GM21447 (cell line): ENCODE measurements at regions not wholly inside any gene's neighbourhood (a gene's known extent, or its start where the extent isn't known, plus 50 kb on each side); places are given as distances from the start of the nearest gene placed in this dataset.

Experiments used
- ATAC-seq: cut with Tn5 transposase; IDR thresholded peaks from one replicate; pipeline ENCODE4 v1.9.1; 2021; ENCODE audit not compliant: unreplicated experiment

GRCh38 chr21:24280596-24280995 lies 1326.7 kb downstream of the MRPL39 start:
- ATAC-seq, result no peak

- no peak for ATAC-seq
These were observed 1328.6 kb downstream of the MRPL39 start for GRCh38 chr21:24278711-24279110.

GRCh38 chr21:24276204-24276603 lies 1331.1 kb downstream of the MRPL39 start:
- ATAC-seq, result no peak

- ATAC-seq, result no peak
These were observed 1331.7 kb downstream of the MRPL39 start for GRCh38 chr21:24275616-24276015.

- ATAC-seq, result no peak
These were observed 1334.8 kb downstream of the MRPL39 start for GRCh38 chr21:24272521-24272938.

DNA sequence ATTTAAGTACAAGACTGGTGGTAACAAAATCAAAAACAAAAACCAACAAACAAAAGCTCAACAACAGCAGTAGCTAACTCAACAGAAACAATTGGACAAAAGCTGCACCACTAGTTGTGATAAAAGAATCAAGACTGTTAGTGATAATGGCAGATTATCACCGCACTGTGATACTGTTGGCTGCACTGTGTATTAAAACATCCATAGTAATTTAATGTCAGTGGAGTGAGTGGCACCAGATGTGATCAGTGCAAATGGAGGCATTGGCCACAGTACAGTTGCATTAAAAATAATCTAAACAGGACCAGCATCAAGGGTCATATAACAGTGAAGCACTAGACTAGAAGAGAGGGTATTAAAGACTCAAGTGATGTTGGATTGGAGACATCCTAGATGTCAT lies 1341.3 kb downstream of the MRPL39 start:
- no peak for ATAC-seq

DNA sequence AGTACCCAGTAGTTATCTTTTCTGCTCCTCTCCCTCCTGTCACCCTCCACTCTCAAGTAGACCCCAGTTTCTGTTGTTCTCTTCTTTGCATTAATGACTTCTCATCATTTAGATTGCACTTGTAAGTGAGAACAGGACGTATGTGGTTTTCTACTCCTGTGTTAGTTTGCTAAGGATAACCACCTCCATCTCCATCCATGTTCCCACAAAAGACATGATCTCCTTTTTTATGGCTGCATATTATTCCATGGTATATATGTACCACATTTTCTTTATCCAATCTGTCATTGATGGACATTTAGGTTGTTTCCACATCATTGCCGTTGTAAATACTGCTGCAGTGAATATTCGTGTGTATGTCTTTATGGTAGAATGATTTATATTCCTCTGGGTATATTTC lies 1346.5 kb downstream of the MRPL39 start:
- no peak for ATAC-seq

DNA sequence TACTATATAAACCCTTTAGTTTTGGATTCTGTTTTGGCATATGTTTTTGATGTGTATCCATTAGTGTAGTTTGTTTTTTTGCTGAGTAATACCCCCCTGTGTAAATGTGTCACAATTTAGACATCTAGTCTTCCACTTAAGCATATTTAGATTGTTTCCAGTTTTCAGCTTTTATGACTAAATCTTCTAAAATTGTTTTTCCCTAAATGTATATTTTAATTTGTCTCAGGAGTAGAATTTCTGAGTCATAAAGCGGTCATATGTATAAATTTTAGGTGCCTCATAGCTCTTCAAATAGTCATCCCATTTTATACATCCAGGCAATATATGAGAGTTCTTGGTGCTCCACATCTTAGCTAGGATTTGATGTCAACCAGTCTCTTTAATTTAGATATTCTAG lies 1348.0 kb downstream of the MRPL39 start:
- no peak for ATAC-seq

GRCh38 chr21:24255591-24255990 lies 1351.7 kb downstream of the MRPL39 start:
- ATAC-seq, result no peak

DNA sequence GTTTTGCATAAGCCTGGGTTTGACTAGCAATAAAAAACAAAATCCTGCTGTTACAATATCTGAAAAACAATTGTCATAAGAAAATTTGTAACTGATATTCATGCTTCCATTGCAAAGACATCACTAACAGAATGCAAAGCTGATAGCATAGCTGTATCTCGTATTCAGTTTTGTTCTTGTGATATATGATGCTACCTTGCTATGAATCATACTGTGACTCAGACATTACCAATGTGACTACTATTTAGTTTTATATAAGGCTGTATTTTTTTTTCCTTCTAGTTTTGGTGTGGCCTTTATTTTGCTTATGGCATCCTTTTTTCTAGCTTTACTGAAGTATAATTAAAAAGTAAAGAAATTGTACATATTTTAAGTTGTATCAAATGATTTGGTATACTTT lies 1381.8 kb downstream of the MRPL39 start:
- no peak for ATAC-seq

DNA sequence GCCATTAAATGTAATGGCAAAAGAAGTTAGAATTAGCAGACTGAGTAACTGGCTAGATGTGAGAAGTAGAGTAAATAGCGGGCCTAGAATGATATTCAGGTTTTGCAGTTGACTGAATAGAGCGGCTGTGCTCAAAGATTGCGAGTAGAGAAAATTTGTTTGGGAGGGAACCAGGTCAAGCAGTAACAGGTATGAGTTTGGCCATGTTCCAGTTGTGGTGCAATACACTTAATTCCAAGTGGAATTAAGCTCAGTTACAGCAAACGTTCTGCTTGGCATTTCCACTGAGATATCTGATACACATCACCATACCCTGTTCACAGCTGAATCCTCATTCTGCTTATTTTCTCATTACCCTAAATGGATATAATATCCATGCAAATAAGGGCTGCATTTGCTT lies 1382.9 kb downstream of the MRPL39 start:
- no peak for ATAC-seq

GRCh38 chr21:24223624-24224023 lies 1383.7 kb downstream of the MRPL39 start:
- ATAC-seq, result no peak

- no peak for ATAC-seq
These were observed 1384.6 kb downstream of the MRPL39 start for GRCh38 chr21:24222676-24223075.

GRCh38 chr21:24220446-24220845 lies 1386.8 kb downstream of the MRPL39 start:
- no peak for ATAC-seq

DNA sequence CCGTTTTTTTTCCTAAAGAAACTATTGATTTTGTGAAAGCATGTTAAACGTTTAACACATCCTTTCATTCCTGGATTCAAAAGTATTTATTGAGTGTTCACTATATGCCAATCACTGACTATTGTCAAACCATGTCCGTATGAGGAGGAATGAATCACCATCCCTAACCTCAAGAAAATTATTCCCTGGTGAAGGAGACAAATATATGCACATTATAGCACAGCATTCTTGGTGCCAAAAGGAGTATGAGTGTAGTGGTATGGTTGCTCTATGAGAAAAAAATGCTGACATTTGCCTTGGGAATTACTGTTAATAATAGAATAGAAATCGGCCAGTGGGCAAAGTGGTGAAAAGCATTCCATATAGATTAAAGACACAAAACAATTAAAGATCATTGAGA lies 1390.1 kb downstream of the MRPL39 start:
- no peak for ATAC-seq

DNA sequence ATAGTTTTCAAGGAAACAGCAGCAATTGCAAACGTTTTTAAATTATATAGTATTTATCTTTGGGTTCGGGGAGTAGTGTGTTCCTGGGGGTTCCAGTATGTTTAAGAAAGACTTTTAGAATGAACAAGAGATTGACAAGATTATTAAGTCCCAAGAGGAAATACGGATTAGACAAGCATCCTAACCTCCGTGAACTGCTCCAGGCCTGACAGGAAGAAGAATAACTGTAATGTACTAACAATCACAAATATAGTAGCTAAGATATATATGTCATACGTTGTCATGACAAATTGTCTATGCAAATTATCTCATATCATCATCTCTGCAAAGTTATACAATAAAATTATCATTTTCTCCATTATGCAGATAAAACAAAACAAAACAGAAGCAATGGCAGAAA lies 1397.2 kb downstream of the MRPL39 start:
- ATAC-seq, result no peak

DNA sequence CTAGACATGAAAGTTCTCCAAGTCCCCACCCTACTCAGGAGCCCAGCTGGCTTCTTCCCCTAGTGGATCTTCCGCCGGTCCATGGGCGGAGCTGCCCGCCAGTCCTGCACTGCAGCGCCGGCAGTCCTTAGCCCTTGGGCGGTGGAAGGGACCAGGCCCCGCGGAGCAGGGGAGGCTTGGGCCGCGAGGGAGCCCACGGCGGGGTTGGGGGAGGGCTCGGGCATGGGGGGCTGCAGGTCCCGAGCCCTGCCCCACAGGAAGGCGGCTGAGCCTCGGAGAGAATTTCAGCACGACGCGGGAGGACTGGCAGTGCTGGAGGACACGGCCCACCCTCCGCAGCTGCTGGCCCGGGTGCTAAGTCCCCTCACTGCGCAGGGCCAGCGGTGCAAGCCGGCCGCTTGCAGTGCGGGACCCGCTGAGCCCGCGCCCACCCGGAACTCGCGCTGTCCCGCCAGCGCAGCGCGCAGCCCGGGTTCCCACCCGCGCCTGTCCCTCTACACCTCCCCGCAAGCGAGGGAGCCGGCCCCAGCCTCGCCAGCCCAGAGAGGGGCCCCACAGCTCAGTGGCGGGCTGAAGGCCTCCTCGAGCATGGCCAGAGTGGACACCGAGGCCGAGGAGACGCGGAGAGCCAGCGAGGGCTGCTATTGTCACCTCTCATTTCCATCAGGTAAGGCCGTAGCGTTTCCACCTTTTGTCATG lies 1398.6 kb downstream of the MRPL39 start:
- ATAC-seq, result no peak

- no peak for ATAC-seq
These were observed 1402.0 kb downstream of the MRPL39 start for GRCh38 chr21:24205319-24205718.

DNA sequence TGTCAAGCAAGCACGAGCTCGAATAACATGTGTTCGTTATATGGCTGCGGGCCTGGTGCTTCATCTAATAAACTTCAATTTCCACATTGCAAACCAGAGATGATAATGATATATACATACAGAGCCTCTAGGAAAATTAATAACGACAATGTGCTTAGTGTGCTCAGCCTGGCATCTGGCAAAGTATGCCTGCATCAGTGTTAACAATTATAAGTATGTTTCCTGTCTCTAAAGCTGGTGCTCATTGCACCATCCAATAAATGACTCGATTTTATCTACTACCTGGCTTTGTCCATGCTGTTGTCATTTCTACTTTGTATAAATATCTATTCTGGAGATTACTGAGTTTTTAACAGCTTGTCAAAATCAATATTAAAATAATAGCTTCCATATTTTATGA lies 1402.6 kb downstream of the MRPL39 start:
- no peak for ATAC-seq

DNA sequence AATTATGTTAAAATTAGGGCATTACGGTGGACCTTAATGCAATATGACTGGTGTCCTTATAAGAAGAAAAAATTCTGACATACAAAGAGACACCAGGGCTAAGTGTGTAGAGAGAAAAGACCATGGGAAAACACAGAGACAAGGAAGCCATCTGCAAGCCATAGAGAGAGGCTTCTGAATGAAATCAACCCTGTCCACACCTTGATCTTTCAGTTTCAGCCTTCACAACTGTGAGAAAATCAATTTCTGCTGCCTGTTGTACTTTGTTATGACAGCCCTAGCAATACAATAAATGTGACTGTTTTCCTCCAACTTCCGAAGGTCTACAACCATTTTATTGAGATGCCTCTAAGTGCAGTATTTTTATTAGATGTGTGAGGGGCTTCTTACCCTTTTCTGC lies 1407.2 kb downstream of the MRPL39 start:
- no peak for ATAC-seq

DNA sequence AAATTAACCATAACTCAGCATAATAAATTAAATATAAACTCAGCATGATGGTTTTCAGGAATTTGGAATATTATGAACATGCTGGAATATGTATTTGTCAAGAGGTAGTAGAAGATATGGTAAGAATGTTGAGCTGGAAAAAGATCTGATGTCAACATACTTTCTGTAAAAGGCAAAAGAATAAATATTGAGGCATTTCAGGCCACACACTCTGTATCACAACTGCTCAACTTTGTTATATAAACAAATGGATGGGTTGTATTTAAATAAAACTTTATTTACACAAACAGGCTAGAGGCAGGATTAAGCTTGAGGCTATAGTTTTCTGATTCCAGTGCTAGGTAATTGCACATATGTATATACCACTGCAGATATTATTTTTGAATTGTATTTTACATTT lies 1409.4 kb downstream of the MRPL39 start:
- ATAC-seq, result no peak

DNA sequence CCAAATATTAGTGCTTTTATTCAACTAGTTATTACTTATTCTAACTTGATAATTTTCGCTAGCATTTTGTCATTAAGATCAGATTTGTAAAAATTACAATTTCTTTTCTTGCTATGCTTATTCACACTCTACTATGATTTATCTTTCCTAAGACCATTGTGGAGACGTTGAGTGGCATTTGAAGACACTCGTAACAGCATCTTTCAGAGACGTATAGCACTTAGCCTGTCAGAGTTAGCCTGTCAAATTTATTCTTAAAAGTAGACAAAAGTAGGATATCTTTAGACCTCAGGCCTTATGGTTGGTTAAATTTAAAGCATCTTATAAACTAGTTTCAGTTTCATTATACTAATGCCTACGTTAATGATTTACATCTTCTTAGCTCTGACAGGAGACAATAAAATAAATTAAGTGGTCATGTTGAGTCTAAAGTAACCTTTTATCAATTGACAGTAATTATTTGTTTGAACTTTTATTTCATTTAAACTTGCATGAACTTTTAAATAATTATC lies 1410.1 kb downstream of the MRPL39 start:
- ATAC-seq, result peak; percentile 51

DNA sequence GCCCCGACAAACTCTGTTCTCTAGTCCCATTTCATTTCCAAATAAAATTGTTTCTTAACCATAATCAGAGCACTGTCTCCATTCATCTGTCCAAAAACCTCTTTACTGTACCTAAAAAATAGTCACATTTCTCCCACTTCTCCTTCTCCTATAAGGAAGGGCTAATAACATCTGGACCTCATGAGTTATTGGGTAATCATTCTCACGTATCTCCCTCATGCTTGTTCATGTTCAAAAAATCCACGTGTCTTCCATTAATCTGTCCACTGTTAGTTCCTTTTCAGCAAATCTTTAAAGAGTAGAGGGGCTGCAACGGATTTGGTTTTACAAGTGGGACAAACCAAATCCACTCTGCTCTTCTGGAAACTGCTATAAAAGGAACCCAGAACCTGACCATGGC lies 1418.8 kb downstream of the MRPL39 start:
- no peak for ATAC-seq
